HEK293 (cell line): ENCODE measurements at regions not wholly inside any gene's neighbourhood (a gene's known extent, or its start where the extent isn't known, plus 50 kb on each side); places are given as distances from the start of the nearest gene placed in this dataset.

Experiments
- CTCF ChIP-seq: fragments of 450-650 bp; formaldehyde crosslinking; IDR thresholded peaks from 2 replicates; pipeline ENCODE4 v1.5.1; 2016; ENCODE audit warnings: missing biosample characterization, missing genetic modification characterization
- ZNF114 ChIP-seq: fragments of 450-650 bp; formaldehyde crosslinking; IDR thresholded peaks from 2 replicates; pipeline ENCODE4 v1.5.0; 2017; ENCODE audit warnings: missing biosample characterization, missing genetic modification characterization
- ZNF423 ChIP-seq: fragments of 450-650 bp; formaldehyde crosslinking; IDR thresholded peaks from 2 replicates; pipeline ENCODE4 v1.5.1; 2016; ENCODE audit warnings: missing biosample characterization, missing genetic modification characterization
- ZNF501 ChIP-seq: fragments of 450-650 bp; formaldehyde crosslinking; IDR thresholded peaks from 2 replicates; pipeline ENCODE4 v1.5.1; 2016; ENCODE audit warnings: missing biosample characterization, missing genetic modification characterization
- ZNF513 ChIP-seq: fragments of 450-650 bp; IDR thresholded peaks from 2 replicates; pipeline ENCODE4 v1.5.1; 2018; ENCODE audit warnings: missing biosample characterization, missing genetic modification characterization
- ZNF639 ChIP-seq: fragments of 450-650 bp; formaldehyde crosslinking; IDR thresholded peaks from 2 replicates; pipeline ENCODE4 v1.5.1; 2016; ENCODE audit warnings: missing biosample characterization, missing genetic modification characterization

- peak; percentile 53; the same call in 1 of the 2 replicates for TF ChIP-seq CTCF (tag by site-specific recombination)
- TF ChIP-seq ZNF639 (tag by site-specific recombination): no peak
- TF ChIP-seq ZNF423: no peak
- TF ChIP-seq ZNF501 (tag by site-specific recombination): no peak
- TF ChIP-seq ZNF513 (tag by site-specific recombination): no peak
- no peak for TF ChIP-seq ZNF114 (tag by site-specific recombination)
These were observed 85.9 kb downstream of the ZNF280B start for GRCh38 chr22:22422629-22423112.
